ENCODE measurements at regions not wholly inside any gene's neighbourhood (a gene's known extent, or its start where the extent isn't known, plus 50 kb on each side); places are given as distances from the start of the nearest gene placed in this dataset.
"Not testable (repeated sequence)": the region's sequence is repeated elsewhere in the genome, so short reads cannot be mapped to it uniquely, and the experiment has no call there.

DNA sequence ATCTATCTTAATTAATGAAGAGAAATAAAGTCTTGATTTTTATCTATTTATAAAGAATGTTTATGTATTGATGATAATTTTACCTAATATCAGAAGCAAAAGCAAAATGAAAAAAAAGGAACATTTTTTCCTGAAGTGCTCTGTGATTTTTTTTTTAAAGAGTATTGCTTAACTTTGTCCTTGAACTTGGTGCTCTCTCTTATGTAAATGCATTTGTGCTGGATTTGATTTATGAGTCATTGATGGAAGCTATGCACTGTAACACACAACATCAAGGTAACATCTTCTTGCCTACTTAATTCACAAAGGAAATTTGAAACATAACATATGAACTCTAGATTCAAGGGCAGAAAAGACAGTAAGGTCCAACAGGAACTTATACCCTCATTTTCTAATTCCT, 312.9 kb upstream of the CDH19 start:
- no peak for TF ChIP-seq POLR2A (IDR thresholded peaks at IDR 0.05)
- TF ChIP-seq, protein P1, sequence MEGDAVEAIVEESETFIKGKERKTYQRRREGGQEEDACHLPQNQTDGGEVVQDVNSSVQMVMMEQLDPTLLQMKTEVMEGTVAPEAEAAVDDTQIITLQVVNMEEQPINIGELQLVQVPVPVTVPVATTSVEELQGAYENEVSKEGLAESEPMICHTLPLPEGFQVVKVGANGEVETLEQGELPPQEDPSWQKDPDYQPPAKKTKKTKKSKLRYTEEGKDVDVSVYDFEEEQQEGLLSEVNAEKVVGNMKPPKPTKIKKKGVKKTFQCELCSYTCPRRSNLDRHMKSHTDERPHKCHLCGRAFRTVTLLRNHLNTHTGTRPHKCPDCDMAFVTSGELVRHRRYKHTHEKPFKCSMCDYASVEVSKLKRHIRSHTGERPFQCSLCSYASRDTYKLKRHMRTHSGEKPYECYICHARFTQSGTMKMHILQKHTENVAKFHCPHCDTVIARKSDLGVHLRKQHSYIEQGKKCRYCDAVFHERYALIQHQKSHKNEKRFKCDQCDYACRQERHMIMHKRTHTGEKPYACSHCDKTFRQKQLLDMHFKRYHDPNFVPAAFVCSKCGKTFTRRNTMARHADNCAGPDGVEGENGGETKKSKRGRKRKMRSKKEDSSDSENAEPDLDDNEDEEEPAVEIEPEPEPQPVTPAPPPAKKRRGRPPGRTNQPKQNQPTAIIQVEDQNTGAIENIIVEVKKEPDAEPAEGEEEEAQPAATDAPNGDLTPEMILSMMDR (IDR thresholded peaks at IDR 0.05) = no peak
- no peak overlapping the region for H3K27ac ChIP-seq
- ATAC-seq = no peak
- no peak overlapping the region for H3K4me3 ChIP-seq
- H3K27me3 ChIP-seq = no peaks in the 10 kb centered on the region
- no peak for DNase-seq
- no peaks in the 10 kb centered on the region for H3K9me3 ChIP-seq
- intact Hi-C loops (cut with DNase I) = no loop called here
- H3K4me1 ChIP-seq = no peaks in the 10 kb centered on the region
- no peaks in the 10 kb centered on the region for H3K36me3 ChIP-seq (replicated peaks in 1 of 2; ENCODE audit: insufficient read depth in 1 of 2, low read depth in 2 of 2)

GRCh38 chr18:66900837-66901236, 296.9 kb upstream of the CDH19 start:
- H3K27ac ChIP-seq = no peak overlapping the region
- no peak for ATAC-seq
- H3K27me3 ChIP-seq = no peaks in the 10 kb centered on the region
- no peak for TF ChIP-seq POLR2A (IDR thresholded peaks at IDR 0.05)
- TF ChIP-seq, protein P1 (IDR thresholded peaks at IDR 0.05) = no peak
- H3K4me1 ChIP-seq = no peaks in the 10 kb centered on the region
- no peak overlapping the region for H3K4me3 ChIP-seq
- no peaks in the 10 kb centered on the region for H3K36me3 ChIP-seq (replicated peaks in 1 of 2; ENCODE audit: insufficient read depth in 1 of 2, low read depth in 2 of 2)
- no peak for DNase-seq
- intact Hi-C loops (cut with DNase I) = no loop called here
- no peaks in the 10 kb centered on the region for H3K9me3 ChIP-seq

GRCh38 chr18:66895631-66896030, 291.7 kb upstream of the CDH19 start:
- no peak for ATAC-seq
- Histone ChIP-seq H3K9me3 (no peaks in the 10 kb centered on the region), H3K27ac (no peak overlapping the region), H3K4me1 (no peaks in the 10 kb centered on the region), H3K27me3 (no peaks in the 10 kb centered on the region), H3K36me3 (replicated peaks in 1 of 2; ENCODE audit: insufficient read depth in 1 of 2, low read depth in 2 of 2) (no peaks in the 10 kb centered on the region), H3K4me3 (no peak overlapping the region)
- DNase-seq = no peak
- intact Hi-C loops (cut with DNase I) = no loop called here
- TF ChIP-seq, protein P1 (IDR thresholded peaks at IDR 0.05) = no peak
- no peak for TF ChIP-seq POLR2A (IDR thresholded peaks at IDR 0.05)

DNA sequence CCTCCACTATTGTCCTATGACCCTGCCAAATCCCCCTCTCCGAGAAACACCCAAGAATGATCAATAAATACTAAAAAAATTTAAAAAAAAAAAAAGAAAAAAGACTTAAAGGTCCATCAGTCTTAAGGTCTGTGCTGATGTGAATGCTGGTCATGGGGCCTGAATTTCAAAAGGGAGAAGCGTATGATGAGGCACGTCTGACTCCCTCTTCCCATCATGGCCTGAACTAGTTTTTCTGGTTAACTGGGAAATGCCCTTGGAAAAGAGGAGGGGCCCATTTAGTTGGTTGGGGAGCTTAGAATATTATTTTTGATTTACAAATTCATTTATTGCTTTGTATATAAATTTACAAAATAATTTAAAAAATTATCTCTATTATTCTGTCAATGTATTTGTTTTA, 291.0 kb upstream of the CDH19 start:
- 32 to 48% methylated on average over 3 of the region's 3 CpGs for WGBS, 2 donors
- DNase-seq = no peak
- Histone ChIP-seq H3K27me3 (no peaks in the 10 kb centered on the region), H3K36me3 (replicated peaks in 1 of 2; ENCODE audit: insufficient read depth in 1 of 2, low read depth in 2 of 2) (no peaks in the 10 kb centered on the region), H3K4me1 (no peaks in the 10 kb centered on the region), H3K9me3 (no peaks in the 10 kb centered on the region), H3K27ac (no peak overlapping the region), H3K4me3 (no peak overlapping the region)
- ATAC-seq = no peak
- intact Hi-C loops (cut with DNase I) = no loop called here
- TF ChIP-seq, protein P1 (IDR thresholded peaks at IDR 0.05) = no peak
- TF ChIP-seq POLR2A (IDR thresholded peaks at IDR 0.05) = no peak

GRCh38 chr18:66892388-66892787, 288.5 kb upstream of the CDH19 start:
- 88 to 94% methylated on average over 13 of the region's 13 CpGs for WGBS, 2 donors
- H3K36me3 ChIP-seq (replicated peaks in 1 of 2; ENCODE audit: insufficient read depth in 1 of 2, low read depth in 2 of 2); ATAC-seq; intact Hi-C loops (cut with DNase I); H3K9me3 ChIP-seq; H3K4me1 ChIP-seq; H3K27ac ChIP-seq; H3K27me3 ChIP-seq; H3K4me3 ChIP-seq; DNase-seq: not testable (repeated sequence)
